PC-9 (cell line): ENCODE measurements at regions not wholly inside any gene's neighbourhood (a gene's known extent, or its start where the extent isn't known, plus 50 kb on each side); places are given as distances from the start of the nearest gene placed in this dataset.

Experiments
- CTCF ChIP-seq: fragments of 200-600 bp; sonication (generic); conservative IDR thresholded peaks from 2 replicates; pipeline ENCODE4 v1.6.1; 2017; ENCODE audit warnings: mixed run types, antibody characterized with exemption, mild to moderate bottlenecking, moderate library complexity
- EZH2 ChIP-seq: fragments of 200-600 bp; sonication (generic); IDR thresholded peaks from 2 replicates; pipeline ENCODE4 v1.8.0; 2017; ENCODE audit warnings: antibody characterized with exemption, low read depth

- TF ChIP-seq CTCF (no peak), EZH2 (no peak)
These were observed 226.6 kb upstream of the HES1 start for GRCh38 chr3:193909387-193909786.
